ENCODE measurements at regions not wholly inside any gene's neighbourhood (a gene's known extent, or its start where the extent isn't known, plus 50 kb on each side); places are given as distances from the start of the nearest gene placed in this dataset.

GRCh38 chr15:72934921-72935320, 117.3 kb upstream of the NEO1 start:
- TF ChIP-seq EZH2phosphoT487 (IDR thresholded peaks at IDR 0.05; ENCODE audit: low read depth, severe bottlenecking, unreplicated experiment) (no peak), EZH2 (IDR thresholded peaks at IDR 0.05; ENCODE audit: borderline replicate concordance) (no peak), CTCF (IDR thresholded peaks at IDR 0.05; ENCODE audit: poor library complexity) (no peak)
- H3K4me3 ChIP-seq, result no peak overlapping the region
- H3K27ac ChIP-seq, result peak overlapping the region; percentile 13
- H3K4me1 ChIP-seq (ENCODE audit: insufficient read depth), result no peaks in the 10 kb centered on the region
- no peak overlapping the region for H3K4me2 ChIP-seq
- H3K27me3 ChIP-seq, result no peaks in the 10 kb centered on the region
- H3K9me2 ChIP-seq (replicated peaks; ENCODE audit: insufficient read depth), result no peaks in the 10 kb centered on the region
- H4K20me1 ChIP-seq (ENCODE audit: insufficient read depth, poor library complexity, severe bottlenecking), result no peaks in the 10 kb centered on the region
- H3K36me3 ChIP-seq (replicated peaks; ENCODE audit: insufficient read depth, low read depth), result no peaks in the 10 kb centered on the region
- H3K9me3 ChIP-seq (ENCODE audit: low read depth), result no peaks in the 10 kb centered on the region
- H3K79me2 ChIP-seq, result no peaks in the 10 kb centered on the region
- DNase-seq (ENCODE audit: low spot score), result no peak
- WGBS (ENCODE audit: low lambda C conversion rate, missing lambda C conversion rate), result 68% methylated on average over 4 of the region's 4 CpGs
- H2AFZ ChIP-seq, result no peak overlapping the region

- Histone ChIP-seq H2AFZ (no peak overlapping the region), H3K27ac (no peak overlapping the region), H3K36me3 (replicated peaks; ENCODE audit: insufficient read depth, low read depth) (no peaks in the 10 kb centered on the region), H3K27me3 (no peaks in the 10 kb centered on the region), H3K9me3 (ENCODE audit: low read depth) (no peaks in the 10 kb centered on the region), H3K4me1 (ENCODE audit: insufficient read depth) (no peaks in the 10 kb centered on the region), H3K9me2 (replicated peaks; ENCODE audit: insufficient read depth) (no peaks in the 10 kb centered on the region), H3K4me2 (no peak overlapping the region), H4K20me1 (ENCODE audit: insufficient read depth, poor library complexity, severe bottlenecking) (no peaks in the 10 kb centered on the region), H3K79me2 (no peaks in the 10 kb centered on the region), H3K4me3 (no peak overlapping the region)
- TF ChIP-seq EZH2phosphoT487 (IDR thresholded peaks at IDR 0.05; ENCODE audit: low read depth, severe bottlenecking, unreplicated experiment) (no peak), EZH2 (IDR thresholded peaks at IDR 0.05; ENCODE audit: borderline replicate concordance) (no peak), CTCF (IDR thresholded peaks at IDR 0.05; ENCODE audit: poor library complexity) (no peak)
- 84% methylated on average over 3 of the region's 3 CpGs for WGBS (ENCODE audit: low lambda C conversion rate, missing lambda C conversion rate)
- DNase-seq (ENCODE audit: low spot score), result no peak
These were observed 118.3 kb upstream of the NEO1 start for GRCh38 chr15:72933976-72934375.

GRCh38 chr15:72932472-72932871, 119.8 kb upstream of the NEO1 start:
- WGBS (ENCODE audit: low lambda C conversion rate, missing lambda C conversion rate), result 85% methylated on average over 3 of the region's 3 CpGs
- H3K4me1 ChIP-seq (ENCODE audit: insufficient read depth), result no peaks in the 10 kb centered on the region
- H4K20me1 ChIP-seq (ENCODE audit: insufficient read depth, poor library complexity, severe bottlenecking), result no peaks in the 10 kb centered on the region
- H3K9me2 ChIP-seq (replicated peaks; ENCODE audit: insufficient read depth), result no peaks in the 10 kb centered on the region
- H3K9me3 ChIP-seq (ENCODE audit: low read depth), result no peaks in the 10 kb centered on the region
- H3K4me3 ChIP-seq, result no peak overlapping the region
- H3K36me3 ChIP-seq (replicated peaks; ENCODE audit: insufficient read depth, low read depth), result no peaks in the 10 kb centered on the region
- TF ChIP-seq EZH2phosphoT487 (IDR thresholded peaks at IDR 0.05; ENCODE audit: low read depth, severe bottlenecking, unreplicated experiment), result no peak
- TF ChIP-seq CTCF (IDR thresholded peaks at IDR 0.05; ENCODE audit: poor library complexity), result no peak
- no peak for TF ChIP-seq EZH2 (IDR thresholded peaks at IDR 0.05; ENCODE audit: borderline replicate concordance)
- H3K27me3 ChIP-seq, result no peaks in the 10 kb centered on the region
- H3K27ac ChIP-seq, result no peak overlapping the region
- no peak overlapping the region for H2AFZ ChIP-seq
- H3K4me2 ChIP-seq, result no peak overlapping the region
- DNase-seq (ENCODE audit: low spot score), result no peak
- H3K79me2 ChIP-seq, result no peaks in the 10 kb centered on the region

GRCh38 chr15:72927451-72927850, 124.8 kb upstream of the NEO1 start:
- no peaks in the 10 kb centered on the region for H3K36me3 ChIP-seq (replicated peaks; ENCODE audit: insufficient read depth, low read depth)
- TF ChIP-seq EZH2phosphoT487 (IDR thresholded peaks at IDR 0.05; ENCODE audit: low read depth, severe bottlenecking, unreplicated experiment) (no peak), EZH2 (IDR thresholded peaks at IDR 0.05; ENCODE audit: borderline replicate concordance) (no peak), CTCF (IDR thresholded peaks at IDR 0.05; ENCODE audit: poor library complexity) (no peak)
- WGBS (ENCODE audit: low lambda C conversion rate, missing lambda C conversion rate), result 95% methylated on average over 2 of the region's 2 CpGs

More at GRCh38 chr15:72927451-72927850, 124.8 kb upstream of the NEO1 start:
- H2AFZ ChIP-seq, result no peak overlapping the region
- no peaks in the 10 kb centered on the region for H3K9me3 ChIP-seq (ENCODE audit: low read depth)
- no peaks in the 10 kb centered on the region for H3K27me3 ChIP-seq
- H3K4me1 ChIP-seq (ENCODE audit: insufficient read depth), result no peaks in the 10 kb centered on the region
- no peak overlapping the region for H3K27ac ChIP-seq
- DNase-seq (ENCODE audit: low spot score), result no peak
- no peaks in the 10 kb centered on the region for H3K79me2 ChIP-seq
- H3K4me2 ChIP-seq, result no peak overlapping the region
- H4K20me1 ChIP-seq (ENCODE audit: insufficient read depth, poor library complexity, severe bottlenecking), result no peaks in the 10 kb centered on the region
- H3K9me2 ChIP-seq (replicated peaks; ENCODE audit: insufficient read depth), result no peaks in the 10 kb centered on the region
- H3K4me3 ChIP-seq, result no peak overlapping the region

Measured in hepatocyte (in vitro differentiated cells).